Ovary (tissue), 3 donors: ENCODE measurements at regions not wholly inside any gene's neighbourhood (a gene's known extent, or its start where the extent isn't known, plus 50 kb on each side); places are given as distances from the start of the nearest gene placed in this dataset.

ENCODE experiments used
- CTCF ChIP-seq, 3 donors: fragments of 450-650 bp in 2 of 3; fragments of 200-600 bp in 1 of 3; IDR thresholded peaks; one replicate each; pipeline versions ENCODE4 v1.5.1 to v1.8.0; 2016 to 2022; ENCODE audit warnings: antibody characterized with exemption in 3 of 3, mild to moderate bottlenecking in 1 of 3
- EP300 ChIP-seq: sonication (generic); formaldehyde crosslinking; IDR thresholded peaks from one replicate; pipeline ENCODE4 v1.6.1; 2017; ENCODE audit warnings: antibody characterized with exemption
- POLR2A ChIP-seq: fragments of 450-650 bp; IDR thresholded peaks from one replicate; pipeline ENCODE4 v1.6.1; 2017; ENCODE audit warnings: antibody characterized with exemption, mild to moderate bottlenecking, moderate library complexity
- donor health status: DM: no; HTN: no; CAD: no.

- TF ChIP-seq POLR2A (no peak), CTCF (IDR thresholded peaks at IDR 0.05) (no peak), EP300 (no peak)
These were observed 59.0 kb upstream of the MACF1 start for GRCh38 chr1:39145331-39145965.
